Suprapubic skin (tissue), 4 donors: ENCODE measurements at regions not wholly inside any gene's neighbourhood (a gene's known extent, or its start where the extent isn't known, plus 50 kb on each side); places are given as distances from the start of the nearest gene placed in this dataset.

Experiments used
- DNase-seq, 2 donors: peaks; one replicate each; pipeline ENCODE4 v3.0.0-alpha.2; 2019; ENCODE audit warnings: low spot score in 2 of 2
- H3K27ac ChIP-seq: fragments of 200-600 bp; sonication (generic); one replicate; pipeline ENCODE4 v1.5.1; 2019
- H3K27me3 ChIP-seq: fragments of 200-600 bp; sonication (generic); one replicate; pipeline ENCODE4 v1.5.1; 2019
- H3K36me3 ChIP-seq: fragments of 200-600 bp; sonication (generic); one replicate; pipeline ENCODE4 v1.5.1; 2019
- H3K4me1 ChIP-seq: fragments of 200-600 bp; sonication (generic); one replicate; pipeline ENCODE4 v1.5.1; 2019
- H3K4me3 ChIP-seq: fragments of 200-600 bp; sonication (generic); one replicate; pipeline ENCODE4 v1.5.1; 2019; ENCODE audit warnings: mild to moderate bottlenecking
- H3K9me3 ChIP-seq: fragments of 200-600 bp; sonication (generic); one replicate; pipeline ENCODE4 v1.5.1; 2019
- EP300 ChIP-seq: sonication (generic); formaldehyde crosslinking; IDR thresholded peaks from one replicate; pipeline ENCODE4 v1.6.1; 2017; ENCODE audit warnings: antibody characterized with exemption
- POLR2A ChIP-seq, 2 donors: fragments of 450-650 bp; IDR thresholded peaks; one replicate each; pipeline ENCODE4 v1.6.1; 2017; ENCODE audit warnings: antibody characterized with exemption in 2 of 2, mild to moderate bottlenecking in 2 of 2, moderate library complexity in 2 of 2
- POLR2AphosphoS5 ChIP-seq, 3 donors: sonication (generic); formaldehyde crosslinking; IDR thresholded peaks; one replicate each; pipeline ENCODE4 v1.6.1; 2017; ENCODE audit warnings: antibody characterized with exemption in 3 of 3
- WGBS: methylation state at CpG from one replicate; pipeline ENCODE4 v1.1.5; 2018; 5-methylcytosine and 5-hydroxymethylcytosine counted together
- TF ChIP-seq, protein P1 (sequence below), 2 donors: fragments of 200-600 bp in 1 of 2; fragments of 450-650 bp in 1 of 2; sonication (generic) in 1 of 2; IDR thresholded peaks; one replicate each; pipeline ENCODE4 v1.5.1; 2016 to 2019; ENCODE audit warnings: antibody characterized with exemption in 2 of 2, mild to moderate bottlenecking in 1 of 2, moderate library complexity in 1 of 2

DNA sequence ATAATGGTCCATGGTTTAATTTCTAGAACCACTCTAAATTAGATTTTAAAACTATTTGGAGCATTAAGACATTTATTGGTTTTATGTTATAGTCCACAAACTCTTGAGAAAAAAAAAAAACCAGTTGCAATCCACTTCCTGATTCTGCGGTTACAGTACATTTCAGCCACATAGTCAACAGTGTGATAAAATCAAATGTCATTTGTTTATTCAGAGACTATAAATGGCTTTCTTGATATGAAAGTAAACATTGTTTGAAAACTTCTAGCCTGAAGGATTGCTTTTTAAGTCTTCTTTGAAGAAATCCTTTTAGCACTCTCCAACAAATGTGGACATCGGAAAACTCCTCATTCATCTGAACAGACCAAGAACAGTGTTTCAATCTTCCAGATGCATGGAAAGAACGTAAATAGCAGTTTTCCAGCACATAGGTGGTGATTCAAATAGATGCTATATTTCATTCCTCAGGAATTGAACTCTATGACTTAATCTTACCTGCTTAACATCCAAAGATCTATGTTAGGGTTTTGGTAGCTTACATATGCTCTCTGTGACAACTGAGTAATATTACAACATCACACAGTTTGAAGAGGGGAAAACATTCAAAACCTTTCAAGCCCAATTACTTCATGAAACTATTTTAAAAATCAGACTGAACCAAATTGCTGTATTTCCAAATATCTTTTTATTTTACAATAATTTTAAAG lies 87.8 kb upstream of the UBE2E2 start:
- H3K4me1 ChIP-seq, result peaks cover 32% of the 10 kb centered on the region
- DNase-seq, result no peak
- no peaks in the 10 kb centered on the region for H3K9me3 ChIP-seq
- H3K27ac ChIP-seq, result no peak overlapping the region
- no peaks in the 10 kb centered on the region for H3K36me3 ChIP-seq
- H3K27me3 ChIP-seq, result no peaks in the 10 kb centered on the region
- no peak overlapping the region for H3K4me3 ChIP-seq
- 65% methylated on average over 3 of the region's 3 CpGs for WGBS
- no peak for TF ChIP-seq POLR2AphosphoS5 (IDR thresholded peaks at IDR 0.05)
- TF ChIP-seq EP300, result no peak
- TF ChIP-seq POLR2A (IDR thresholded peaks at IDR 0.05), result no peak
- TF ChIP-seq, protein P1, sequence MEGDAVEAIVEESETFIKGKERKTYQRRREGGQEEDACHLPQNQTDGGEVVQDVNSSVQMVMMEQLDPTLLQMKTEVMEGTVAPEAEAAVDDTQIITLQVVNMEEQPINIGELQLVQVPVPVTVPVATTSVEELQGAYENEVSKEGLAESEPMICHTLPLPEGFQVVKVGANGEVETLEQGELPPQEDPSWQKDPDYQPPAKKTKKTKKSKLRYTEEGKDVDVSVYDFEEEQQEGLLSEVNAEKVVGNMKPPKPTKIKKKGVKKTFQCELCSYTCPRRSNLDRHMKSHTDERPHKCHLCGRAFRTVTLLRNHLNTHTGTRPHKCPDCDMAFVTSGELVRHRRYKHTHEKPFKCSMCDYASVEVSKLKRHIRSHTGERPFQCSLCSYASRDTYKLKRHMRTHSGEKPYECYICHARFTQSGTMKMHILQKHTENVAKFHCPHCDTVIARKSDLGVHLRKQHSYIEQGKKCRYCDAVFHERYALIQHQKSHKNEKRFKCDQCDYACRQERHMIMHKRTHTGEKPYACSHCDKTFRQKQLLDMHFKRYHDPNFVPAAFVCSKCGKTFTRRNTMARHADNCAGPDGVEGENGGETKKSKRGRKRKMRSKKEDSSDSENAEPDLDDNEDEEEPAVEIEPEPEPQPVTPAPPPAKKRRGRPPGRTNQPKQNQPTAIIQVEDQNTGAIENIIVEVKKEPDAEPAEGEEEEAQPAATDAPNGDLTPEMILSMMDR (IDR thresholded peaks at IDR 0.05), result no peak

DNA sequence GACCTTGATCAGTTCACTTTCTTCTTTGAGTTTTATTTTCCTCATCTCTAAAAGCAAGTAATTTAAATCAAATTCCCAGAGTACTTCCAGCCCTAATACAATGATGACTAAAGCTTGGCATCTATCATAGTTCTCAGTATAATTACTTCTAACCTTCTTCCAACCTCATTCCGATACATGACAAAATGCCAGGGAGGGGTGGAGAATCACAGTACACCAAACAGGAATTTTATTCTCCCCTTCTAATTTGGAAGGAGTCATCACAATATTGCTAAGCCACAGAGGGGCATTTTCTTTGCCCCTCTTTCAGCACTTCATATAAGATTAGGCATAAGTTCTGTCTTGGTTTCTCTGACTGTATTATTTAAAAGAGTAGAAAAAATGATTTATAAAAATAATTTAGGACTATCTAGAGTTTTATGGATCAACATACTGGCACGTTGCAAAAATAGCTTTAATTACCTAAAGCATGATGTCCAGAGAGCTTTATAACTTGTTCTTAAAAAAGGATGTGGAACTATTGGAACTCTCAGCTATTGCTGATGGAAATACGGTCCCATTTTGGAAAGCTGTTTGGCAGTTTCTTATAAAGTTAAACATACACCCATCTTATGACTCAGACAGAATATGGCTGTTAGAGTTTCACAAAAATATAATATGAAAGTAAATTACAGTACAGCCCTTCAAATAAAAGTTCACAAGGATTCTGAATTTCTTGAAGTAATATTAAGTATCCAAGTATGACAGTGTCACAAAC lies 86.9 kb upstream of the UBE2E2 start:
- no peak overlapping the region for H3K4me3 ChIP-seq
- no peak for TF ChIP-seq POLR2AphosphoS5 (IDR thresholded peaks at IDR 0.05)
- TF ChIP-seq POLR2A (IDR thresholded peaks at IDR 0.05), result no peak
- TF ChIP-seq EP300, result no peak
- TF ChIP-seq, protein P1 (IDR thresholded peaks at IDR 0.05), result no peak
- peaks cover 32% of the 10 kb centered on the region for H3K4me1 ChIP-seq
- H3K9me3 ChIP-seq, result no peaks in the 10 kb centered on the region
- WGBS, result 31% methylated on average over 3 of the region's 3 CpGs
- DNase-seq, result no peak
- no peak overlapping the region for H3K27ac ChIP-seq
- H3K36me3 ChIP-seq, result no peaks in the 10 kb centered on the region
- no peaks in the 10 kb centered on the region for H3K27me3 ChIP-seq

DNA sequence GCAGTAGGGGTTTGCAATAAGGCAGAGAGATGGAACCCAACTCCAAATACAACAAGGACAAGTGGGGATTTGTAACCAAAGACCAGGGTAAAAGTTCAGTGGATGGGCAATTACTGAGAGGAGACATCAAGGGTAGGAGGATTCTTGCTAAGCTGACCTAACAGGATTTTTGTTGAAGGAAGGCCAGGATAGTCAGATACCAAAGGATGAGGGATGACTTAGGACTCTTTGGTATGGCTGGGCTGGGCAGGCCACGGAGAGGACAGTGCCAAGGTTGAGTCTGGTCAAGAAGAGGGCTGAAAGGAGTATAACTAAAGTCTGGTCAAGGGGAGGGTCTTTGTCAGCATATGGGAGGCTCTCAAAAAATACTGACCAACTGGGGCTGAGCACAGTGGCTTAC lies 85.3 kb upstream of the UBE2E2 start:
- no peak for DNase-seq
- Histone ChIP-seq H3K27me3 (no peaks in the 10 kb centered on the region), H3K4me1 (peaks cover 27% of the 10 kb centered on the region), H3K4me3 (no peak overlapping the region), H3K36me3 (no peaks in the 10 kb centered on the region), H3K27ac (no peak overlapping the region), H3K9me3 (no peaks in the 10 kb centered on the region)
- 85% methylated on average over 1 of the region's 1 CpG for WGBS
- no peak for TF ChIP-seq EP300
- TF ChIP-seq POLR2AphosphoS5 (IDR thresholded peaks at IDR 0.05), result no peak
- no peak for TF ChIP-seq POLR2A (IDR thresholded peaks at IDR 0.05)
- TF ChIP-seq, protein P1 (IDR thresholded peaks at IDR 0.05), result no peak

DNA sequence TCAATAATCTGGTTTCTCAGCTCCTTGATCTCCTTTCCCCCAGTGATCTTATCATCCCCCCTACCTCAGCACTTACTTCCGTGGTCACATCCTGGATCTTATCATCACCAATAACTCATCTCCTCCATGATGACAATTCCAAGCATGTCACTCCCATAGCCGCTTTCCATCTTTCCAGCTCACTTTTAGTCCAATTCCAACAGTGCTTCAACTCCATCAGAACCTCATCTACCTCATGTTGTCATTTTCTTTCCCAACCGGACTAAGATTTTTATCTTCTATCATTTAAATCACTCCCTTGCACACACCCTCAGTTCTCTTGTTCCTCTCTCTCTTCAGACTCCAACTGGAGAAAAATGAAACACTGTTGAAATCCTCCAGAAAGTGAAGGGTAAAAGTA lies 75.9 kb upstream of the UBE2E2 start:
- H3K27ac ChIP-seq, result no peak overlapping the region
- no peak for DNase-seq
- no peaks in the 10 kb centered on the region for H3K9me3 ChIP-seq
- no peak for TF ChIP-seq EP300
- TF ChIP-seq POLR2A (IDR thresholded peaks at IDR 0.05), result no peak
- no peak for TF ChIP-seq POLR2AphosphoS5 (IDR thresholded peaks at IDR 0.05)
- TF ChIP-seq, protein P1 (IDR thresholded peaks at IDR 0.05), result no peak
- WGBS, result 81% methylated on average over 3 of the region's 3 CpGs
- peaks cover 22% of the 10 kb centered on the region for H3K4me1 ChIP-seq
- H3K36me3 ChIP-seq, result no peaks in the 10 kb centered on the region
- no peaks in the 10 kb centered on the region for H3K27me3 ChIP-seq
- no peak overlapping the region for H3K4me3 ChIP-seq

DNA sequence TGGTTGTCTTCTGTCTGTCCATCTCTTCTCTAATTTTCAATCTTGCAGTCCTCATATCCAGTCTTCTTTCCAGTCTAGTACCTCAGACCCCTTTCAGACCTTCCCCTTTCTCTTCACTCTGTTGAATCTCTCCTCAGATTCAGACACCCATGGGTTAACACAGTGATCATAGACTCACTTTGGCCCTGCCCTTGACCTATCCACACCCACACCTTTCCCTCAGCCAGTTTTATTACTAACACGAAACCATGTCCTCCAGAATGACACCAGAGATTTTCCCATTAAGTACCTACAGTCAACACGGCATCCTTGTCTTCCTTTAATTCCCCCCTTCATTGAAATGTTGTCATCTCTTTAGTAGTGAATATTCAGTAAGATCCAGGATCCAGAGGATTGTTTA lies 74.5 kb upstream of the UBE2E2 start:
- H3K4me1 ChIP-seq, result peaks cover 22% of the 10 kb centered on the region
- H3K4me3 ChIP-seq, result peak overlapping the region; percentile 26
- H3K9me3 ChIP-seq, result no peaks in the 10 kb centered on the region
- H3K27ac ChIP-seq, result peak overlapping the region; percentile 78
- DNase-seq, result no peak
- no peaks in the 10 kb centered on the region for H3K27me3 ChIP-seq
- no peaks in the 10 kb centered on the region for H3K36me3 ChIP-seq
- 45% methylated on average over 2 of the region's 2 CpGs for WGBS
- TF ChIP-seq EP300 (no peak), POLR2A (IDR thresholded peaks at IDR 0.05) (no peak), POLR2AphosphoS5 (IDR thresholded peaks at IDR 0.05) (no peak)
- TF ChIP-seq, protein P1 (IDR thresholded peaks at IDR 0.05), result no peak
